ENCODE measurements at regions not wholly inside any gene's neighbourhood (a gene's known extent, or its start where the extent isn't known, plus 50 kb on each side); places are given as distances from the start of the nearest gene placed in this dataset.

DNA sequence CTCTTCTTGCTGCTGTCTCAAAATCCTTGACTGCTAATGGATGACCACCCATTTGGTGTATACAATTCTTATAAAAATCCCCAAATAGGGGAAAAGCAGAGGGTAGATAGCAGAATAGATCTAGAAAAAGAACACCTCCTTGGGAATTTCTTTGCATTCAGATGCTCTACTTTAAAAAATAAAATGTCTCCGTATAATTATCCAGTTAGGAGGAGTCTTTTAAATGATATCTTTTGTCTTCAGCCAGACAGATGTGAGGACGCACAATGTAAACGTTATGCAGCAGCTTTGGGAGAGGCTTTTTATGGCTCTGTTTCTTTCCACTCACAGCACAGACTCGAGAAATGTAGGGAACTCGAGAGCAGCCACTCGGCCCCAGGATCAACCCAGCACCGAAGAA is 300.2 kb downstream of the IRF8 start (continued):
- no peak for TF ChIP-seq IRF5 (IDR thresholded peaks at IDR 0.05; ENCODE audit: borderline replicate concordance)

GRCh38 chr16:86199871-86200695 is 301.1 kb downstream of the IRF8 start:
- H3K36me3 ChIP-seq (ENCODE audit: control insufficient read depth in 2 of 2, insufficient read depth in 2 of 2, low read length in 1 of 2), result no peaks in the 10 kb centered on the region
- no peaks in the 10 kb centered on the region for H4K20me1 ChIP-seq (ENCODE audit: control insufficient read depth, insufficient read depth)
- no peak overlapping the region for H3K4me3 ChIP-seq
- no peak for FAIRE-seq
- intact Hi-C loops (cut with micrococcal nuclease; ENCODE audit: unreplicated experiment) (loop anchor here (10.0 kb wide), 1 partner anchor 125 kb away; no protein-coding TSS in a partner anchor), in situ Hi-C loops (cut with MboI) (no loop called here)
- no peaks in the 10 kb centered on the region for H3K79me2 ChIP-seq (ENCODE audit: control insufficient read depth, insufficient read depth, low read length)
- H3K9me3 ChIP-seq (replicated peaks; ENCODE audit: control insufficient read depth, insufficient read depth, low read length), result no peaks in the 10 kb centered on the region
- H3K27me3 ChIP-seq (replicated peaks in 1 of 2; ENCODE audit: control insufficient read depth in 2 of 2, insufficient read depth in 2 of 2, low read length in 1 of 2), result peaks cover 11 to 18% of the 10 kb centered on the region in 2 experiments
- SMC1A ChIA-PET (ENCODE audit: uncharacterized antibody, unreplicated experiment), result no interaction called here
- POLR2A ChIA-PET, result no interaction called here
- no peak overlapping the region for H3K9ac ChIP-seq (ENCODE audit: control insufficient read depth, insufficient read depth, low read length)
- no peaks in the 10 kb centered on the region for H3K4me1 ChIP-seq (ENCODE audit: control insufficient read depth, insufficient read depth, low read length)
- WGBS (ENCODE audit: insufficient coverage, insufficient replicate concordance, low lambda C conversion rate, missing lambda C conversion rate), result 44% methylated on average over 28 of the region's 28 CpGs
- H3K27ac ChIP-seq (ENCODE audit: control insufficient read depth, insufficient read depth), result no peak overlapping the region
- BruUV-seq (replicated peaks), result no TSS peak
- H3K4me2 ChIP-seq (ENCODE audit: control insufficient read depth, insufficient read depth), result no peak overlapping the region
- CTCF ChIA-PET, result interaction anchor here (0.6 kb wide), 2 partner anchors 15 to 355 kb away, joined by 3 to 4 read pairs; no protein-coding TSS in a partner anchor
- RAD21 ChIA-PET (ENCODE audit: unreplicated experiment), result no interaction called here
- H2AFZ ChIP-seq (ENCODE audit: control insufficient read depth, low read depth, low read length), result no peak overlapping the region
- DNase-seq (ENCODE audit: low read depth, low spot score), result no peak
- no peak for ATAC-seq
- TF ChIP-seq PRDM15 (CRISPR knock-in tag; IDR thresholded peaks at IDR 0.05) (no peak), ZZZ3 (IDR thresholded peaks at IDR 0.05; ENCODE audit: control insufficient read depth, insufficient read length, low read depth) (no peak), IKZF2 (IDR thresholded peaks at IDR 0.05) (no peak), RBBP5 (conservative IDR thresholded peaks at IDR 0.05) (no peak), STAT3 (IDR thresholded peaks at IDR 0.05; ENCODE audit: low read depth, low read length) (no peak), BCL11A (IDR thresholded peaks at IDR 0.05; ENCODE audit: low read depth, low read length) (no peak), HDAC2 (IDR thresholded peaks at IDR 0.05) (no peak), SREBF1 (IDR thresholded peaks at IDR 0.05; ENCODE audit: low read length) (no peak), TCF3 (IDR thresholded peaks at IDR 0.05; ENCODE audit: borderline replicate concordance, insufficient read depth, low read depth, low read length) (no peak)
- TF ChIP-seq, protein P1, sequence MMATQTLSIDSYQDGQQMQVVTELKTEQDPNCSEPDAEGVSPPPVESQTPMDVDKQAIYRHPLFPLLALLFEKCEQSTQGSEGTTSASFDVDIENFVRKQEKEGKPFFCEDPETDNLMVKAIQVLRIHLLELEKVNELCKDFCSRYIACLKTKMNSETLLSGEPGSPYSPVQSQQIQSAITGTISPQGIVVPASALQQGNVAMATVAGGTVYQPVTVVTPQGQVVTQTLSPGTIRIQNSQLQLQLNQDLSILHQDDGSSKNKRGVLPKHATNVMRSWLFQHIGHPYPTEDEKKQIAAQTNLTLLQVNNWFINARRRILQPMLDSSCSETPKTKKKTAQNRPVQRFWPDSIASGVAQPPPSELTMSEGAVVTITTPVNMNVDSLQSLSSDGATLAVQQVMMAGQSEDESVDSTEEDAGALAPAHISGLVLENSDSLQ (IDR thresholded peaks at IDR 0.05), result no peak
- TF ChIP-seq, protein P2, sequence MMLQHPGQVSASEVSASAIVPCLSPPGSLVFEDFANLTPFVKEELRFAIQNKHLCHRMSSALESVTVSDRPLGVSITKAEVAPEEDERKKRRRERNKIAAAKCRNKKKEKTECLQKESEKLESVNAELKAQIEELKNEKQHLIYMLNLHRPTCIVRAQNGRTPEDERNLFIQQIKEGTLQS (IDR thresholded peaks at IDR 0.05; ENCODE audit: borderline replicate concordance, extremely low read depth, low read depth, low read length), result no peak
- TF ChIP-seq, protein P3, sequence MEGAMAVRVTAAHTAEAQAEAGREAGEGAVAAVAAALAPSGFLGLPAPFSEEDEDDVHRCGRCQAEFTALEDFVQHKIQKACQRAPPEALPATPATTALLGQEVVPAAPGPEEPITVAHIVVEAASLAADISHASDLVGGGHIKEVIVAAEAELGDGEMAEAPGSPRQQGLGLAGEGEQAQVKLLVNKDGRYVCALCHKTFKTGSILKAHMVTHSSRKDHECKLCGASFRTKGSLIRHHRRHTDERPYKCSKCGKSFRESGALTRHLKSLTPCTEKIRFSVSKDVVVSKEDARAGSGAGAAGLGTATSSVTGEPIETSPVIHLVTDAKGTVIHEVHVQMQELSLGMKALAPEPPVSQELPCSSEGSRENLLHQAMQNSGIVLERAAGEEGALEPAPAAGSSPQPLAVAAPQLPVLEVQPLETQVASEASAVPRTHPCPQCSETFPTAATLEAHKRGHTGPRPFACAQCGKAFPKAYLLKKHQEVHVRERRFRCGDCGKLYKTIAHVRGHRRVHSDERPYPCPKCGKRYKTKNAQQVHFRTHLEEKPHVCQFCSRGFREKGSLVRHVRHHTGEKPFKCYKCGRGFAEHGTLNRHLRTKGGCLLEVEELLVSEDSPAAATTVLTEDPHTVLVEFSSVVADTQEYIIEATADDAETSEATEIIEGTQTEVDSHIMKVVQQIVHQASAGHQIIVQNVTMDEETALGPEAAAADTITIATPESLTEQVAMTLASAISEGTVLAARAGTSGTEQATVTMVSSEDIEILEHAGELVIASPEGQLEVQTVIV (IDR thresholded peaks at IDR 0.05; ENCODE audit: borderline replicate concordance, partially characterized antibody), result no peak

Data from GM12878 (cell line).